ENCODE measurements at regions not wholly inside any gene's neighbourhood (a gene's known extent, or its start where the extent isn't known, plus 50 kb on each side); places are given as distances from the start of the nearest gene placed in this dataset.

- no peaks in the 10 kb centered on the region for H3K36me3 ChIP-seq
- H3K27me3 ChIP-seq, result no peaks in the 10 kb centered on the region
- H3K4me1 ChIP-seq, result no peaks in the 10 kb centered on the region
- no peak overlapping the region for H3K4me3 Mint-ChIP-seq
- H3K4me1 Mint-ChIP-seq, result no peaks in the 10 kb centered on the region
- no peak overlapping the region for H3K4me3 ChIP-seq
- no peak overlapping the region for H3K27ac ChIP-seq
- H3K9me3 Mint-ChIP-seq, result peaks cover 29% of the 10 kb centered on the region
- no peaks in the 10 kb centered on the region for H3K27me3 Mint-ChIP-seq (ENCODE audit: insufficient read depth, low read depth)
- H2AFZ ChIP-seq (replicated peaks), result no peak overlapping the region
- H3F3A ChIP-seq (ENCODE audit: low read depth), result no peaks in the 10 kb centered on the region
- peaks cover 5% of the 10 kb centered on the region for H3K36me3 Mint-ChIP-seq
- no peaks in the 10 kb centered on the region for H3K79me2 ChIP-seq (ENCODE audit: low read depth)
- DNase-seq (ENCODE audit: low spot score), result no peak
- H3K9me3 ChIP-seq (ENCODE audit: low read depth), result peaks cover 27% of the 10 kb centered on the region
- no peak overlapping the region for H3K27ac Mint-ChIP-seq
- no peak overlapping the region for H3K9ac ChIP-seq
- TF ChIP-seq, protein P1, sequence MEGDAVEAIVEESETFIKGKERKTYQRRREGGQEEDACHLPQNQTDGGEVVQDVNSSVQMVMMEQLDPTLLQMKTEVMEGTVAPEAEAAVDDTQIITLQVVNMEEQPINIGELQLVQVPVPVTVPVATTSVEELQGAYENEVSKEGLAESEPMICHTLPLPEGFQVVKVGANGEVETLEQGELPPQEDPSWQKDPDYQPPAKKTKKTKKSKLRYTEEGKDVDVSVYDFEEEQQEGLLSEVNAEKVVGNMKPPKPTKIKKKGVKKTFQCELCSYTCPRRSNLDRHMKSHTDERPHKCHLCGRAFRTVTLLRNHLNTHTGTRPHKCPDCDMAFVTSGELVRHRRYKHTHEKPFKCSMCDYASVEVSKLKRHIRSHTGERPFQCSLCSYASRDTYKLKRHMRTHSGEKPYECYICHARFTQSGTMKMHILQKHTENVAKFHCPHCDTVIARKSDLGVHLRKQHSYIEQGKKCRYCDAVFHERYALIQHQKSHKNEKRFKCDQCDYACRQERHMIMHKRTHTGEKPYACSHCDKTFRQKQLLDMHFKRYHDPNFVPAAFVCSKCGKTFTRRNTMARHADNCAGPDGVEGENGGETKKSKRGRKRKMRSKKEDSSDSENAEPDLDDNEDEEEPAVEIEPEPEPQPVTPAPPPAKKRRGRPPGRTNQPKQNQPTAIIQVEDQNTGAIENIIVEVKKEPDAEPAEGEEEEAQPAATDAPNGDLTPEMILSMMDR (IDR thresholded peaks at IDR 0.05), result no peak
- no peak for TF ChIP-seq EZH2 (IDR thresholded peaks at IDR 0.05)
- no peak for TF ChIP-seq EZH2phosphoT487 (IDR thresholded peaks at IDR 0.05)
- no peak overlapping the region for H3K4me2 ChIP-seq
- H4K20me1 ChIP-seq (ENCODE audit: low read depth), result no peaks in the 10 kb centered on the region
Observed at GRCh38 chr9:102551346-102551745, 443.8 kb upstream of the CYLC2 start.

- peaks cover 5% of the 10 kb centered on the region for H3K36me3 Mint-ChIP-seq
- H4K20me1 ChIP-seq (ENCODE audit: low read depth), result no peaks in the 10 kb centered on the region
- no peaks in the 10 kb centered on the region for H3K4me1 Mint-ChIP-seq
- H3F3A ChIP-seq (ENCODE audit: low read depth), result no peaks in the 10 kb centered on the region
- no peak overlapping the region for H3K4me3 Mint-ChIP-seq
- no peak for TF ChIP-seq EZH2phosphoT487 (IDR thresholded peaks at IDR 0.05)
- TF ChIP-seq, protein P1 (IDR thresholded peaks at IDR 0.05), result no peak
- no peak for TF ChIP-seq EZH2 (IDR thresholded peaks at IDR 0.05)
- no peak overlapping the region for H3K9ac ChIP-seq
- peaks cover 29% of the 10 kb centered on the region for H3K9me3 Mint-ChIP-seq
- H2AFZ ChIP-seq (replicated peaks), result no peak overlapping the region
- H3K27me3 ChIP-seq, result no peaks in the 10 kb centered on the region
- peaks cover 31% of the 10 kb centered on the region for H3K9me3 ChIP-seq (ENCODE audit: low read depth)
- H3K27ac Mint-ChIP-seq, result no peak overlapping the region
- no peaks in the 10 kb centered on the region for H3K4me1 ChIP-seq
- H3K27me3 Mint-ChIP-seq (ENCODE audit: insufficient read depth, low read depth), result no peaks in the 10 kb centered on the region
- no peaks in the 10 kb centered on the region for H3K79me2 ChIP-seq (ENCODE audit: low read depth)
- H3K36me3 ChIP-seq, result no peaks in the 10 kb centered on the region
- H3K27ac ChIP-seq, result no peak overlapping the region
- DNase-seq (ENCODE audit: low spot score), result no peak
- H3K4me2 ChIP-seq, result no peak overlapping the region
- no peak overlapping the region for H3K4me3 ChIP-seq
Observed at GRCh38 chr9:102550886-102551285, 444.2 kb upstream of the CYLC2 start.

GRCh38 chr9:102550266-102550665 lies 444.9 kb upstream of the CYLC2 start:
- Histone ChIP-seq H3K36me3 (no peaks in the 10 kb centered on the region), H3K4me2 (no peak overlapping the region), H3K4me3 (no peak overlapping the region), H3K27ac (no peak overlapping the region), H4K20me1 (ENCODE audit: low read depth) (no peaks in the 10 kb centered on the region), H2AFZ (replicated peaks) (no peak overlapping the region), H3K79me2 (ENCODE audit: low read depth) (no peaks in the 10 kb centered on the region), H3K27me3 (no peaks in the 10 kb centered on the region), H3K9me3 (ENCODE audit: low read depth) (peaks cover 29% of the 10 kb centered on the region), H3K4me1 (no peaks in the 10 kb centered on the region), H3F3A (ENCODE audit: low read depth) (no peaks in the 10 kb centered on the region), H3K9ac (no peak overlapping the region)
- peaks cover 29% of the 10 kb centered on the region for H3K9me3 Mint-ChIP-seq
- peaks cover 5% of the 10 kb centered on the region for H3K36me3 Mint-ChIP-seq
- no peak overlapping the region for H3K4me3 Mint-ChIP-seq
- no peak overlapping the region for H3K27ac Mint-ChIP-seq
- no peaks in the 10 kb centered on the region for H3K27me3 Mint-ChIP-seq (ENCODE audit: insufficient read depth, low read depth)
- TF ChIP-seq, protein P1 (IDR thresholded peaks at IDR 0.05), result no peak
- TF ChIP-seq EZH2 (IDR thresholded peaks at IDR 0.05) (no peak), EZH2phosphoT487 (IDR thresholded peaks at IDR 0.05) (no peak)
- no peaks in the 10 kb centered on the region for H3K4me1 Mint-ChIP-seq
- DNase-seq (ENCODE audit: low spot score), result no peak

Measured in neural progenitor cell (in vitro differentiated cells).